GM23248 (cell line): ENCODE measurements at regions not wholly inside any gene's neighbourhood (a gene's known extent, or its start where the extent isn't known, plus 50 kb on each side); places are given as distances from the start of the nearest gene placed in this dataset.

ENCODE experiments used
- DNase-seq: peaks from one replicate; pipeline ENCODE4 v3.0.0-alpha.2; 2015
- H2AFZ ChIP-seq: fragments of 200-600 bp; sonication (generic); 2 replicates; pipeline ENCODE4 v1.6.1; 2016; ENCODE audit warnings: antibody characterized with exemption
- H3F3A ChIP-seq: fragments of 200-600 bp; sonication (generic); 2 replicates; pipeline ENCODE4 v1.6.1; 2016; ENCODE audit warnings: mild to moderate bottlenecking, antibody characterized with exemption, mixed run types; ENCODE audit not compliant: insufficient read depth
- H3K27ac ChIP-seq: fragments of 200-600 bp; sonication (generic); 2 replicates; pipeline ENCODE4 v1.5.1; 2016; ENCODE audit warnings: mild to moderate bottlenecking
- H3K27me3 ChIP-seq: fragments of 200-600 bp; sonication (generic); replicated peaks from 2 replicates; pipeline ENCODE4 v1.6.1; 2016; ENCODE audit warnings: mild to moderate bottlenecking; ENCODE audit not compliant: insufficient read depth
- H3K36me3 ChIP-seq: fragments of 200-600 bp; sonication (generic); 2 replicates; pipeline ENCODE4 v1.6.1; 2016; ENCODE audit warnings: low read depth, mild to moderate bottlenecking
- H3K4me1 ChIP-seq: fragments of 200-600 bp; sonication (generic); 2 replicates; pipeline ENCODE4 v1.6.1; 2016; ENCODE audit warnings: mild to moderate bottlenecking; ENCODE audit not compliant: insufficient read depth
- H3K4me2 ChIP-seq: fragments of 200-600 bp; sonication (generic); one replicate; pipeline ENCODE4 v1.6.1; 2016; ENCODE audit warnings: mild to moderate bottlenecking; ENCODE audit not compliant: unreplicated experiment
- H3K4me3 ChIP-seq: fragments of 200-600 bp; sonication (generic); 2 replicates; pipeline ENCODE4 v1.5.1; 2016; ENCODE audit warnings: mild to moderate bottlenecking
- H3K79me2 ChIP-seq: fragments of 200-600 bp; sonication (generic); 2 replicates; pipeline ENCODE4 v1.6.1; 2016; ENCODE audit warnings: mild to moderate bottlenecking; ENCODE audit not compliant: insufficient read depth
- H3K9ac ChIP-seq: fragments of 200-600 bp; sonication (generic); 2 replicates; pipeline ENCODE4 v1.6.1; 2016; ENCODE audit warnings: mild to moderate bottlenecking
- H3K9me2 ChIP-seq: fragments of 200-600 bp; sonication (generic); 2 replicates; pipeline ENCODE4 v1.6.1; 2016; ENCODE audit warnings: mixed run types, mild to moderate bottlenecking, moderate library complexity; ENCODE audit not compliant: insufficient read depth
- H3K9me3 ChIP-seq: fragments of 200-600 bp; sonication (generic); one replicate; pipeline ENCODE4 v1.6.1; 2017; ENCODE audit warnings: low read depth
- H4K20me1 ChIP-seq: fragments of 200-600 bp; sonication (generic); 2 replicates; pipeline ENCODE4 v1.6.0; 2016; ENCODE audit not compliant: insufficient read depth
- EZH2 ChIP-seq: fragments of 200-600 bp; sonication (generic); IDR thresholded peaks from 2 replicates; pipeline ENCODE4 v1.6.1; 2018; ENCODE audit warnings: antibody characterized with exemption, mild to moderate bottlenecking; ENCODE audit not compliant: insufficient read depth, poor library complexity, severe bottlenecking
- EZH2phosphoT487 ChIP-seq: fragments of 200-600 bp; sonication (generic); IDR thresholded peaks from 2 replicates; pipeline ENCODE4 v1.6.1; 2018; ENCODE audit warnings: antibody characterized with exemption, moderate library complexity, mild to moderate bottlenecking, low read depth; ENCODE audit not compliant: insufficient read depth
- WGBS, 2 experiments: methylation state at CpG; one replicate each; pipeline ENCODE4 v1.1.6; 2015 to 2017; ENCODE audit warnings: low lambda C conversion rate in 2 of 2, low coverage in 1 of 2; ENCODE audit errors: missing lambda C conversion rate in 2 of 2; 5-methylcytosine and 5-hydroxymethylcytosine counted together
- in situ Hi-C: fragments of 300-500 bp; cut with MboI; formaldehyde crosslinking; loops from 2 replicates; pipeline ENCODE4 v1.15.0; 2020

- in situ Hi-C loops: no loop called here
Observed at GRCh38 chr20:12317433-12317832, 399.7 kb downstream of the BTBD3 start.

GRCh38 chr20:12318043-12318442 is 400.4 kb downstream of the BTBD3 start:
- Histone ChIP-seq H3K4me1 (no peaks in the 10 kb centered on the region), H3F3A (no peaks in the 10 kb centered on the region), H3K9ac (no peak overlapping the region), H3K4me3 (no peak overlapping the region), H3K27ac (no peak overlapping the region), H2AFZ (no peak overlapping the region), H3K36me3 (no peaks in the 10 kb centered on the region), H3K4me2 (no peak overlapping the region), H3K9me3 (no peaks in the 10 kb centered on the region), H4K20me1 (no peaks in the 10 kb centered on the region), H3K9me2 (no peaks in the 10 kb centered on the region), H3K27me3 (no peaks in the 10 kb centered on the region), H3K79me2 (no peaks in the 10 kb centered on the region)
- WGBS, 2 experiments: 4 to 6% methylated on average over 5 of the region's 5 CpGs
- in situ Hi-C loops: no loop called here
- no peak for DNase-seq
- TF ChIP-seq EZH2 (no peak), EZH2phosphoT487 (no peak)

More at GRCh38 chr20:12317433-12317832, 399.7 kb downstream of the BTBD3 start:
- no peaks in the 10 kb centered on the region for H3K79me2 ChIP-seq
- TF ChIP-seq EZH2 (no peak), EZH2phosphoT487 (no peak)
- no peak overlapping the region for H2AFZ ChIP-seq
- 0 to 2% methylated on average over 2 of the region's 2 CpGs for WGBS, 2 experiments
- H3K9me2 ChIP-seq: no peaks in the 10 kb centered on the region
- H3K9ac ChIP-seq: no peak overlapping the region
- no peak overlapping the region for H3K4me2 ChIP-seq
- DNase-seq: no peak
- no peaks in the 10 kb centered on the region for H3K9me3 ChIP-seq
- H3K4me1 ChIP-seq: no peaks in the 10 kb centered on the region
- H3K27ac ChIP-seq: no peak overlapping the region
- H4K20me1 ChIP-seq: no peaks in the 10 kb centered on the region
- H3F3A ChIP-seq: no peaks in the 10 kb centered on the region
- no peaks in the 10 kb centered on the region for H3K27me3 ChIP-seq
- H3K4me3 ChIP-seq: no peak overlapping the region
- no peaks in the 10 kb centered on the region for H3K36me3 ChIP-seq

GRCh38 chr20:12321736-12322135 is 404.0 kb downstream of the BTBD3 start:
- Histone ChIP-seq H4K20me1 (no peaks in the 10 kb centered on the region), H3K27ac (no peak overlapping the region), H3K4me2 (no peak overlapping the region), H2AFZ (no peak overlapping the region), H3K27me3 (no peaks in the 10 kb centered on the region), H3K9me3 (no peaks in the 10 kb centered on the region), H3K36me3 (no peaks in the 10 kb centered on the region), H3K4me1 (no peaks in the 10 kb centered on the region), H3K79me2 (no peaks in the 10 kb centered on the region), H3K4me3 (no peak overlapping the region), H3F3A (no peaks in the 10 kb centered on the region), H3K9me2 (no peaks in the 10 kb centered on the region), H3K9ac (no peak overlapping the region)
- TF ChIP-seq EZH2phosphoT487 (no peak), EZH2 (no peak)
- in situ Hi-C loops: no loop called here
- WGBS, 2 experiments: 6 to 7% methylated on average over 2 of the region's 2 CpGs
- no peak for DNase-seq

- Histone ChIP-seq H3K4me1 (no peaks in the 10 kb centered on the region), H3K9ac (no peak overlapping the region), H3K27ac (no peak overlapping the region), H3K4me2 (no peak overlapping the region), H3K79me2 (no peaks in the 10 kb centered on the region), H3K9me2 (no peaks in the 10 kb centered on the region), H4K20me1 (no peaks in the 10 kb centered on the region), H3K27me3 (no peaks in the 10 kb centered on the region), H3K36me3 (no peaks in the 10 kb centered on the region), H3K4me3 (no peak overlapping the region), H3F3A (no peaks in the 10 kb centered on the region), H3K9me3 (no peaks in the 10 kb centered on the region), H2AFZ (no peak overlapping the region)
- no peak for DNase-seq
- TF ChIP-seq EZH2: no peak
- TF ChIP-seq EZH2phosphoT487: no peak
- WGBS, 2 experiments: 49 to 51% methylated on average over 2 of the region's 2 CpGs
- in situ Hi-C loops: no loop called here
Observed at GRCh38 chr20:12327205-12327604, 409.5 kb downstream of the BTBD3 start.

GRCh38 chr20:12331236-12331635 is 413.5 kb downstream of the BTBD3 start:
- WGBS, 2 experiments: 22 to 29% methylated on average over 1 of the region's 1 CpG
- H3K9me2 ChIP-seq: no peaks in the 10 kb centered on the region
- no peak overlapping the region for H3K4me2 ChIP-seq
- H3K4me3 ChIP-seq: no peak overlapping the region
- in situ Hi-C loops: no loop called here
- H3K4me1 ChIP-seq: no peaks in the 10 kb centered on the region
- H3K36me3 ChIP-seq: no peaks in the 10 kb centered on the region
- H3K79me2 ChIP-seq: no peaks in the 10 kb centered on the region
- no peaks in the 10 kb centered on the region for H4K20me1 ChIP-seq
- H3K9ac ChIP-seq: no peak overlapping the region
- no peaks in the 10 kb centered on the region for H3K27me3 ChIP-seq
- H3K27ac ChIP-seq: no peak overlapping the region
- TF ChIP-seq EZH2: no peak
- TF ChIP-seq EZH2phosphoT487: no peak
- no peaks in the 10 kb centered on the region for H3F3A ChIP-seq
- DNase-seq: no peak
- H2AFZ ChIP-seq: no peak overlapping the region
- no peaks in the 10 kb centered on the region for H3K9me3 ChIP-seq
